ENCODE measurements at regions not wholly inside any gene's neighbourhood (a gene's known extent, or its start where the extent isn't known, plus 50 kb on each side); places are given as distances from the start of the nearest gene placed in this dataset.
"Not testable (repeated sequence)": the region's sequence is repeated elsewhere in the genome, so short reads cannot be mapped to it uniquely, and the experiment has no call there.

GRCh38 chr1:69081668-69082067, 486.1 kb upstream of the LRRC7 start:
- TF ChIP-seq ZNF384 (IDR thresholded peaks at IDR 0.05) (no peak), L3MBTL2 (conservative IDR thresholded peaks at IDR 0.05) (no peak), BHLHE40 (IDR thresholded peaks at IDR 0.05; ENCODE audit: borderline replicate concordance) (no peak), NFRKB (IDR thresholded peaks at IDR 0.05) (no peak), PKNOX1 (IDR thresholded peaks at IDR 0.05) (no peak), CTBP1 (IDR thresholded peaks at IDR 0.05; ENCODE audit: borderline replicate concordance) (no peak), SP1 (IDR thresholded peaks at IDR 0.05) (no peak), FOXK2 (IDR thresholded peaks at IDR 0.05) (no peak), SUZ12 (IDR thresholded peaks at IDR 0.05) (no peak), HDGF (IDR thresholded peaks at IDR 0.05; ENCODE audit: borderline replicate concordance) (no peak), ELF4 (IDR thresholded peaks at IDR 0.05) (no peak), ARNT (IDR thresholded peaks at IDR 0.05) (no peak), TARDBP (IDR thresholded peaks at IDR 0.05) (no peak), FOXM1 (IDR thresholded peaks at IDR 0.05; ENCODE audit: borderline replicate concordance) (no peak), LEF1 (IDR thresholded peaks at IDR 0.05; ENCODE audit: borderline replicate concordance) (no peak), FOXA1 (IDR thresholded peaks at IDR 0.05) (no peak)
- no peak for DNase-seq (ENCODE audit: extremely low spot score)
- ChIA-PET POLR2A (no interaction called here), CTCF (no interaction called here)

GRCh38 chr1:69082312-69082711, 485.4 kb upstream of the LRRC7 start:
- POLR2A ChIA-PET = no interaction called here
- TF ChIP-seq LEF1 (IDR thresholded peaks at IDR 0.05; ENCODE audit: borderline replicate concordance) (no peak), ARNT (IDR thresholded peaks at IDR 0.05) (no peak), FOXM1 (IDR thresholded peaks at IDR 0.05; ENCODE audit: borderline replicate concordance) (no peak), NFRKB (IDR thresholded peaks at IDR 0.05) (no peak), FOXK2 (IDR thresholded peaks at IDR 0.05) (no peak), FOXA1 (IDR thresholded peaks at IDR 0.05) (no peak), ZNF384 (IDR thresholded peaks at IDR 0.05) (no peak), HDGF (IDR thresholded peaks at IDR 0.05; ENCODE audit: borderline replicate concordance) (no peak), CTBP1 (IDR thresholded peaks at IDR 0.05; ENCODE audit: borderline replicate concordance) (no peak), PKNOX1 (IDR thresholded peaks at IDR 0.05) (no peak), L3MBTL2 (conservative IDR thresholded peaks at IDR 0.05) (no peak), SUZ12 (IDR thresholded peaks at IDR 0.05) (no peak), SP1 (IDR thresholded peaks at IDR 0.05) (no peak), TARDBP (IDR thresholded peaks at IDR 0.05) (no peak), ELF4 (IDR thresholded peaks at IDR 0.05) (no peak), BHLHE40 (IDR thresholded peaks at IDR 0.05; ENCODE audit: borderline replicate concordance) (no peak)
- DNase-seq (ENCODE audit: extremely low spot score) = no peak
- CTCF ChIA-PET = no interaction called here

DNA sequence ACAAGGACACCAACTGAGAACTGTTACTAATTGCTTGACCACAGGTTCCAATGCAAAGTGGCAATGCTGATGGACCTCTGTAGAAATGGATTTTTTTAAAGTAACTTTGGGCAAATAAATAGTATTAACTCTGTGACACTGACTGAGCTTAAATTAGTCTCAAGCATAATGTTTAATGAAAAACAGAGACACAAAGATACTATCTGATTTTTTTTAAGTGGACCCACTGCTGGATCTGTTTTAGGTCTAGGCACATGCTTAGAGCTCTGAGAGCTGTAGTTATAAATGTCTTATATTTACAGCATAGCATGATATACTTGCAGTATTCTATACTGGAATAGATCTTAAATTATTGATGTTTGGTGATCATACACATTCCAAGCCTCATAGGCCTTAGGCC, 481.6 kb upstream of the LRRC7 start:
- no peak for DNase-seq (ENCODE audit: extremely low spot score)
- TF ChIP-seq HDGF (IDR thresholded peaks at IDR 0.05; ENCODE audit: borderline replicate concordance) (no peak), LEF1 (IDR thresholded peaks at IDR 0.05; ENCODE audit: borderline replicate concordance) (no peak), L3MBTL2 (conservative IDR thresholded peaks at IDR 0.05) (no peak), TARDBP (IDR thresholded peaks at IDR 0.05) (no peak), CTBP1 (IDR thresholded peaks at IDR 0.05; ENCODE audit: borderline replicate concordance) (no peak), SP1 (IDR thresholded peaks at IDR 0.05) (no peak), NFRKB (IDR thresholded peaks at IDR 0.05) (no peak)
- CTCF ChIA-PET = no interaction called here
- POLR2A ChIA-PET = no interaction called here

- ChIA-PET POLR2A (no interaction called here), CTCF (no interaction called here)
- no peak for TF ChIP-seq L3MBTL2 (conservative IDR thresholded peaks at IDR 0.05)
- no peak for TF ChIP-seq FOXK2 (IDR thresholded peaks at IDR 0.05)
- TF ChIP-seq HDGF (IDR thresholded peaks at IDR 0.05; ENCODE audit: borderline replicate concordance) = no peak
- no peak for TF ChIP-seq TARDBP (IDR thresholded peaks at IDR 0.05)
- TF ChIP-seq SP1 (IDR thresholded peaks at IDR 0.05) = no peak
- no peak for TF ChIP-seq FOXA1 (IDR thresholded peaks at IDR 0.05)
- TF ChIP-seq ARNT (IDR thresholded peaks at IDR 0.05) = no peak
- TF ChIP-seq FOXM1 (IDR thresholded peaks at IDR 0.05; ENCODE audit: borderline replicate concordance) = no peak
- TF ChIP-seq SUZ12 (IDR thresholded peaks at IDR 0.05) = no peak
- no peak for DNase-seq (ENCODE audit: extremely low spot score)
Observed at GRCh38 chr1:69088571-69088970, 479.2 kb upstream of the LRRC7 start.

DNA sequence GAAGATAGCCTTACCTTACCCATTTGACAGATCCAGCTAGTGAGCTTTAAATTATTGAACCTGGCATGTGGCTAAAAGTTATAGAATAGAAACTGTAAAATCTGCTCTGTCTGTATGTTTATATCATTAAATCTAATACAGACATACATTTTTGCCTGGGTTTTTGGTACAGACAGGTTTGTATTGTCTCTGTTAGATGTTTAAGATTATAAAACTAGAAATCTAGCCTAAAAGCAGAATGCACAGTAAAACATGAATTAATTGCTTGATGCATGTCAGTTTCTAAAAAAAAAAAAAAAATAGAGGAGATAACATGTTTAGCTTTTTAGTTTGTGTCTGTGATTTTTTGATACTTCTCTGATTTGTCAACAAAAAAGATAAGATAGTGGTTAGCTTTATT, 477.6 kb upstream of the LRRC7 start:
- POLR2A ChIA-PET = no interaction called here
- CTCF ChIA-PET = no interaction called here
- no peak for DNase-seq (ENCODE audit: extremely low spot score)
- TF ChIP-seq ARNT (IDR thresholded peaks at IDR 0.05) (no peak), TARDBP (IDR thresholded peaks at IDR 0.05) (no peak), FOXA1 (IDR thresholded peaks at IDR 0.05) (no peak), HDGF (IDR thresholded peaks at IDR 0.05; ENCODE audit: borderline replicate concordance) (no peak), FOXM1 (IDR thresholded peaks at IDR 0.05; ENCODE audit: borderline replicate concordance) (no peak), LEF1 (IDR thresholded peaks at IDR 0.05; ENCODE audit: borderline replicate concordance) (no peak), FOXK2 (IDR thresholded peaks at IDR 0.05) (no peak), PKNOX1 (IDR thresholded peaks at IDR 0.05) (no peak), L3MBTL2 (conservative IDR thresholded peaks at IDR 0.05) (no peak), BHLHE40 (IDR thresholded peaks at IDR 0.05; ENCODE audit: borderline replicate concordance) (no peak)

DNA sequence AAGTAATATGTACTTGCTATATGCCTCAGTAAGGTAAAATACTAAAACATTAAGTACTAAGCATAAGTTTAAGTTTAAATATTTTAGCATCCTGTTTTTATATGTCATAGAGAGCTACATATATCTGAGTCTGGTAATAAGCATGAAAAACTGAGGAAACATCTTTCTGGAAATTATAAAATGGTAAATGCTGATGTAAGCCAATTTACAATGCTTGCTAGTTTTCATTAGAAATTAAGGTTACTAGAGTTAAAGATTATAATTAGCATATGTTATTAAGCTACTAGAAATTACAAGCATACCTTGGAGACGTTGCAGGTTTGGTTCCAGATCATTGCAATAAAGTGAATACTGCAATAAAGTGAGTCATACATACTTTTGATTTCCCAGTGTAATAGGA, 477.0 kb upstream of the LRRC7 start:
- POLR2A ChIA-PET = no interaction called here
- DNase-seq (ENCODE audit: extremely low spot score) = no peak
- CTCF ChIA-PET = interaction anchor here (0.5 kb wide), 1 partner anchor 84 kb away, joined by 3 read pairs; no protein-coding TSS in a partner anchor
- TF ChIP-seq ZNF384 (IDR thresholded peaks at IDR 0.05) (no peak), FOXK2 (IDR thresholded peaks at IDR 0.05) (no peak), ARNT (IDR thresholded peaks at IDR 0.05) (no peak), HDGF (IDR thresholded peaks at IDR 0.05; ENCODE audit: borderline replicate concordance) (no peak), FOXA1 (IDR thresholded peaks at IDR 0.05) (no peak), ELF4 (IDR thresholded peaks at IDR 0.05) (no peak), NFRKB (IDR thresholded peaks at IDR 0.05) (no peak), SP1 (IDR thresholded peaks at IDR 0.05) (no peak), BHLHE40 (IDR thresholded peaks at IDR 0.05; ENCODE audit: borderline replicate concordance) (no peak), PKNOX1 (IDR thresholded peaks at IDR 0.05) (no peak), FOXM1 (IDR thresholded peaks at IDR 0.05; ENCODE audit: borderline replicate concordance) (no peak), TARDBP (IDR thresholded peaks at IDR 0.05) (no peak), LEF1 (IDR thresholded peaks at IDR 0.05; ENCODE audit: borderline replicate concordance) (no peak), CTBP1 (IDR thresholded peaks at IDR 0.05; ENCODE audit: borderline replicate concordance) (no peak), L3MBTL2 (conservative IDR thresholded peaks at IDR 0.05) (no peak), SUZ12 (IDR thresholded peaks at IDR 0.05) (no peak)

- DNase-seq (ENCODE audit: extremely low spot score); POLR2A ChIA-PET; CTCF ChIA-PET: not testable (repeated sequence)
Observed at GRCh38 chr1:69102058-69102457, 465.7 kb upstream of the LRRC7 start.

Measured in HEK293T (cell line).